GM21619 (cell line): ENCODE measurements at regions not wholly inside any gene's neighbourhood (a gene's known extent, or its start where the extent isn't known, plus 50 kb on each side); places are given as distances from the start of the nearest gene placed in this dataset.

Experiments
- ATAC-seq: cut with Tn5 transposase; IDR thresholded peaks from one replicate; pipeline ENCODE4 v1.9.1; 2021; ENCODE audit not compliant: unreplicated experiment

DNA sequence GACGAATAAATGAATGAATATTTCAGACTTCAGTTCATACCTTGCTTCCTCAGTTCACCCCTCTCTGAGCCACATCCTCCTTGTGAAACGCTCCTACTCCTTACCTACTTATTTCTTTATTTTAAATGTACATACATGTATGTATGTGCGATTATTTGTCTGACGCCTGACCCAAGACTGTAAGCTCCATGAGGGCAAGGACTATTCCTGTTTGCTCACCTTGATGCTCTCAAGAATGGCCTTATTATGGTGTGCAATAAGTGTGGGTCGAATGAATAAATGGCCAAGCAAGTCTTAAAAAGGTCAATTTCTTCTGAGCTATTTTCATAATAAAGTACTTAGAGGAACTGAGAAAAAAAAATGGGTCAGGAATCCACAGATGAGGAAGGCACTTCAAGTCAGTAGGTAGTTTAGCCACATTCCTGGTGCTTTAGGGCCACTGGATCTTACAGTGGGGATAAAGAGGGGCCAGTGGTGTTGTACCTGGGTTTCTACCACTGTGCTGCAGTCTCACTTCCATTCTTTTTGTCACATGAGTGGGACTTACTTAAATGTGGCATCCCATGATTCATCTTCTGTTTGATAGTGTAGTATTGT lies 74.7 kb downstream of the SDC1 start:
- ATAC-seq: no peak

- ATAC-seq: no peak
Measured at GRCh38 chr2:20149703-20150030, 75.3 kb downstream of the SDC1 start.

GRCh38 chr2:20148923-20149702 lies 75.8 kb downstream of the SDC1 start:
- no peak for ATAC-seq

GRCh38 chr2:20148426-20148922 lies 76.5 kb downstream of the SDC1 start:
- no peak for ATAC-seq

DNA sequence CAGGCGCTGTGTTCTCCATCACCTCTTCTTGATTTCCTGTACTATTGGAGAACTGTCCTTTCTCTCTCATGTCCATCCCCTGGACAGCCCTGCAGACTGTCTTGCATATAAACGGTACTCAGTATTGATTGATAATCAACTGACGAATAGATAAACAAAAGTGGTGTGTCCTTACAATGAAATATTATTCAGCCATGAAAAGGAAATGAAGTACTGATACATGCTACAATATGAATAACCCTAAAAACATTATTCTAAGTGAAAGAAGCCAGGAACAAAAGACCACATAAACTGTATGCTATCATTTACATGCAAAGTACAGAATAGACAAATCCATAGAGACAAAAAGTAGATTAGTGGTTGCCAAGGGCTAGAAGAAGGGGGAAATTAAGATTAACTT lies 77.6 kb downstream of the SDC1 start:
- ATAC-seq: no peak

GRCh38 chr2:20146401-20146800 lies 78.5 kb downstream of the SDC1 start:
- ATAC-seq: no peak

- peak; percentile 89 for ATAC-seq
Measured at GRCh38 chr2:20145497-20146193, 79.3 kb downstream of the SDC1 start.

GRCh38 chr2:20144861-20145260 lies 80.1 kb downstream of the SDC1 start:
- ATAC-seq: no peak

GRCh38 chr2:20144196-20144595 lies 80.7 kb downstream of the SDC1 start:
- no peak for ATAC-seq

- ATAC-seq: no peak
Measured at GRCh38 chr2:20143263-20143662, 81.7 kb downstream of the SDC1 start.

- no peak for ATAC-seq
Measured at GRCh38 chr2:20141806-20142205, 83.1 kb downstream of the SDC1 start.

GRCh38 chr2:20141056-20141762 lies 83.7 kb downstream of the SDC1 start:
- no peak for ATAC-seq

- ATAC-seq: no peak
Measured at GRCh38 chr2:20140321-20141055, 84.4 kb downstream of the SDC1 start.

DNA sequence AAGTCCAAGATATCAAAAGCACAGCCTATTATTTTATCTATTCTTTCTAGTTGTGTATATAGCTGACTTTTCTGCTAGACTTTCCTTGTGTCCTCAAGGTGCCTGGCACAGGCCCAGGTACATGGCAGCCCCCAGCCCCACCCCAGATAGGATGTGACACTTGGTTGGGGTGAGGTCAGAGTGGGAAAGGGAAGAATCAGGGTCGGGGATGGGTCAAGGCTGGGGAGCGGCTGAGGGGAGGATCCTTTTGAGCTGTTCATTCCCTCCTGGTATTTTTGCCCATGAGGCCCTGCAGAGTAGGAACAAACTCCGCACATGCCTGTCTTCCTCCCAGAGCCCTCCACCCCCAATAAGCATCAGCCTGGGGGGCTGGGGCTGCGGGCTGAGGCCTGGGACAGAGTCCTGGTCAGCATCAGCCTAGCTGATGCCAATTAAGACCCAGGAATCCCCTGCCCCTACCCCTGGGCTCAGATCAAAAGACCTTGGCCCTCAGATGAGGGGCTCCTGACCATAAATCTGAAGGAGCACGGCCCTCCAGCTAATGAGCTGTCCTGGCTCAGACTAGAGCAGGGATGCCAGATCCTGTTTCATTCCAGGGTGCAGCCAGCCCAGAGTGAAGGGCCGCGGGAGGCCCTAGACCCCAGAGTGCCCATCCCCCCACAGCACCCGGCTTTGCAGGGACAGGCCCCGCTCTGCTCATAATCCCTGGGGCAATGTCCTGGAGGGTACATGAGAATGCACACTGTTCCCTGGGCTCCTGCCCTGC lies 85.3 kb downstream of the SDC1 start:
- ATAC-seq: no peak

GRCh38 chr2:20138696-20139095 lies 86.2 kb downstream of the SDC1 start:
- ATAC-seq: no peak

- no peak for ATAC-seq
Measured at GRCh38 chr2:20137884-20138283, 86.5 kb upstream of the LAPTM4A start.

- ATAC-seq: no peak
Measured at GRCh38 chr2:20137131-20137571, 85.7 kb upstream of the LAPTM4A start.

DNA sequence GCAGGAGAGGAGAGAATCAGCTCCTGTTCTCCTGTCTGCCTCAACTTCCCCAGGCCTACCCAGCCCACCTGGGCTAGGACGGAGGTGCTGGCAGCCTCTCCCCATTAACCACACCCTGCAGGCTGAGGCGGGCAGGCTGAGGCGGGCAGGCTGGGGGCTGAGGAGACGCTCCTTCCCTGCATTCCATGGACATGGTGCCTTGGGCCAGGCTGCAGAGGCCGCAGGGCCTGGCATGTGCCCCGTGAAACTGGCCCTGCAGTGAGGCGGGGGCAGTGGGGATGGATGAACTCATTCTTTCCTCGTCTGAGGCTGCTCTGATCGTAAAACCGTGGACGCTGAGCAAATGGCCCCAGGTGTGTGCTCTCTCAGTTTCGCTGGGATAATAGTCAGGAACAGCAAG lies 84.7 kb upstream of the LAPTM4A start:
- ATAC-seq: no peak

- peak; percentile 86 for ATAC-seq
Measured at GRCh38 chr2:20135631-20136050, 84.2 kb upstream of the LAPTM4A start.

DNA sequence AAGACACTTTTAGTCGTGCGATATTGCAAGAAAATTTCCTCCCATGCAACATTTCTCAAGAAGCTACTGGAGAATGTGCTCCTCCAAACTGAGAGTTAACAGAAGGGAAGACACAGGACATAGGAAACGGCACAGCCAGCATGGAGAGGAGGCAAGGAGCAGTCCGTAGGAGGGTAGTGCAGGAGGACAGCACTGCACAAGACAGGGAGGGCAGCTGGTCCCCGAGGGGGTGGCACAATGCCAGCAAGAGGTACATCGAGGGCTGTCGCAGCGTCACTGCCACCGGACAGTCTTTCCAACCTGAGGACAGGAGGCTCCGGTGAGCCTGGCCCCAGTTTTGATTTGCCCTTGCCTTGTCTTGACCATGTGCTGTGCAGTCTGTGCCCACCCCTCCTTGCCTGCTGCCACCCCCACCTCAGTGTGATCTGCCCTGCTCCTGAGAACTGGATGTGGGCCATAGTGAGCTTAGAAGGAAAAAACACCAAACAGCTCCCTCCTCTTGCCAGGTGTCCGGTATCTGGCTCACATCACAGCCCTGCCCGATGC lies 81.6 kb upstream of the LAPTM4A start:
- ATAC-seq: no peak
